Fibroblast of upper back skin (primary cell): ENCODE measurements at regions not wholly inside any gene's neighbourhood (a gene's known extent, or its start where the extent isn't known, plus 50 kb on each side); places are given as distances from the start of the nearest gene placed in this dataset.
"Not testable (repeated sequence)": the region's sequence is repeated elsewhere in the genome, so short reads cannot be mapped to it uniquely, and the experiment has no call there.

Experiments used
- DNase-seq: peaks from one replicate; pipeline ENCODE4 v3.0.0-alpha.2; 2013

DNA sequence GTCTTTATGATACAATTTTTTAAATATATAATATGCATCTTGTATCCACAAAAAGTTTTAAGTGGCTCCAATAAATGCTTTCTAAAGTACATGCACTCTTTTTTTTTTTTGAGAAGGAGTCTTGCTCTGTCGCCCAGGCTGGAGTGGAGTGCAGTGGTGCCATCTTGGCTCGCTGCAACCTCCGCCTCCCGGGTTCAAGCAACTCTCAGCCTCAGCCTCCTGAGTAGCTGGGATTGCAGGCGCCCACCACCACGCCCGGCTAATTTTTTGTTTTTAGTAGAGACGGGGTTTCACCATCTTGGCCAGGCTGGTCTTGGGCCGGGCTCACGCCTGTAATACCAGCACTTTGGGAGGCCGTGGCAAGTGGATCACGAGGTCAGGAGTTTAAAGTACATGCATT lies 832.8 kb upstream of the MIR17HG start:
- not testable (repeated sequence) for DNase-seq

DNA sequence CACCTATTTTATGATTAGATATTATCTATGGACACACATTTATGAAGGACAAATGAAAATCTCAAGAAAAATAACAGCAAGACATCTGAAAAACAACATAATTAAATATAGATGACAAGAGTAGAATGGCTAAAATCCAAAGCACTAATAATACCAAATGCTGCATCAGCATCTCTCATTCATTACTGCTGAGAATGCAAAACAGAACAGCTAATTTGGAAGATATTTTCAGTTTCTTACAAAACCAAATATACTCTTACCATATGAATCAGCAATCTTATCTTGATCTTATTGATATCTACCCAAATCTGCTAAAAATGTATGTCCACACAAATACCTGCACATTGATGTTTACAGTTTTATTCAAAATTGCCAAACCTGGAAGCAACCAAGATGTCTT lies 829.1 kb upstream of the MIR17HG start:
- no peak for DNase-seq

DNA sequence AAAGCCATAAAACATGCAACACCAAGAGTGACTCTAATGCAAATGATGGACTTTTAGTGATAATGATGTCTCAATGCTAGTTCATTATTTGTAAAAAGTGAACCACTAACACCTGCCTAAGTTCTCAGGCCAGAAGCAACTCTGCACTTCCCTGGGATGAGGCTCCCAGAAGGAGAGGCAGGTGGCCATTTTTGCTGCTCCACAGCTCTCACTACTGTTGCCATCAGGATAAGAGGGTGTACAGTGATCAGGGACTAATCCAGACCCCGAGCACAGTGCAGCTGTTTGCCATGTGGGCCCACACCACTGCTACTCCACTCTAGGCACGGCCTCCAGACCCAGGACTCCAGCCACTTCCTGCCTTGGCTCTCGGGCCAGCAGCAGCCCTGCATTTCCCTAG lies 828.3 kb upstream of the MIR17HG start:
- no peak for DNase-seq

DNA sequence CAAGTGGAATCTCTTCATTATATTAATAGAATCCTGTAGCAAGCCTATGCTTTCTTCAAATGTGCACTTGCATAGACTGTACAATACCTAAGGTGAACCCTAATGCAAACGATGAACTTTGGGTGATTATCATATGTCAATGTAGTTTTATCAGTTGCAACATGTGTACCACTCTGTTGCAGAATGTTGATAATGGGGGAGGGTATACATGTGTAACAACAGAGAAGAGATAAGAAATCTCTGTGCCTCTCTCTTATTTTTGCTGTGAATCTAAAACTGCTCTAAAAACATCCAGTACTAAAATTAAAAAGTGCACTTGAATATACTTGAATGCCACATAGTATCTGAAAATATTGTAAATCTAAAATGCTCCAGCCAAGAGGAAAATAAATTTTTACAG lies 820.8 kb upstream of the MIR17HG start:
- no peak for DNase-seq

DNA sequence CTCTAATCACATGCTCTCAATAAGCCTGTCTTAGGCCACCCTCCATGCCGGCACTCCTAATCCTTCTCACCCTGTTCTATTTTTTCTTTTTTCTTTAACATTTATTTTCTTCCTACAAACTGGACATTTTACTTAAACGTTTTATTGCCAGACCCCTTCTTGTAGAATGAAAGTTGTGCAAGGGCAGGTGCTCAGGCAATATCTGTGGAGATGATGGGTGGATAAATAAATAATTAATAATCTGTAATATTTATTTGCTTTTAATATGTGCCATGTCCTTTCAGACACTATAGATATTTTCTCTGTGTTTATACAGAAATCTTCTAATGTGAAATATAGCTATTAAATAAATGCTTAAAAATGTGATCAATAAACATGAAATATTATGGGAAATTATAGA lies 815.7 kb upstream of the MIR17HG start:
- no peak for DNase-seq

DNA sequence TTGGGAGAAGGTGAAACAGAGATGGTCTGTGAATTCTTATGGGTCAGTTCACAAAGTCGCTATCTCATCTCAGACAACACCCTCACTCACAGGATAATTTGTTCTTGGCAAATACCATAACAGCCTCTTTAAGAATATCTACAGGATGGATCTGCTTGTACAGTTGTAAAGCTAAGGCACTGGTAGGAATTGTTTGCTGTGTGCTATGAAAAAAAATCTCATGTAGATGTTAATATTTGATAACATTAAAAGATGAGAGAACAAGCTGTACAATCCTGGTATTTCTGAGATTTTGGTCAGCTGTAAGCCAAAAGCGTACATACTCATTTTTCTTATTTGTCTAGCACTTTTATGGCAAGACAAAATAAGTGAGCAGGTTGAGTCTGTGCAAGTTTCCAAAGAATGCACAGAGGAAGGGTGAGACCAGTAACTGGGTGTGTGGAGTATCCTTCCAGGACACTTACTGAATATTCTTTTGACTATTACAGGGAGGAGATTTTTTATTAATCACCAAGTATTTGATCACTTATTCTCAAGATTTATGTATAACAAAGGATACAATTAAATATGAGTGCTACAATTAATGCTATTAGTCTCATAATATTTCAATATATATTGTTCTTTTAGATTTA lies 814.5 kb upstream of the MIR17HG start:
- no peak for DNase-seq

DNA sequence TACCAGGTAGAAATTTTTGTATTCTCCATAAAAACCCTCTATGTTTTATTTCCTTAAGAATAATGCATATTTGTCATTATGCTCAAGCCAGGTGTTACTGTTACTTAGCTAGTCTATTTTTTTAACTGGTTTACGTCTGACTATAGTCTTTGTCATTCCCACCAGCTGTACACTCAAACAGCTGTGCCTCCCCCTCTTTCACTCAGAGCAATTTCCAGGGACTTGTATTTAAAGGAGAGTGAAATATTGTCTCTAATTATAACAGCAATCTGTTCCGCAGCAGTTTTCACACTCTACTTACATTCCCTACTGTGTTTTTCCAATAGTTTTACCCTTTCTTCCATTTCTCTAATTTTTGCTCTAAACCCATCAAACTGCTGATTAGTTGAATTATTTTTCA lies 813.6 kb upstream of the MIR17HG start:
- DNase-seq: no peak

DNA sequence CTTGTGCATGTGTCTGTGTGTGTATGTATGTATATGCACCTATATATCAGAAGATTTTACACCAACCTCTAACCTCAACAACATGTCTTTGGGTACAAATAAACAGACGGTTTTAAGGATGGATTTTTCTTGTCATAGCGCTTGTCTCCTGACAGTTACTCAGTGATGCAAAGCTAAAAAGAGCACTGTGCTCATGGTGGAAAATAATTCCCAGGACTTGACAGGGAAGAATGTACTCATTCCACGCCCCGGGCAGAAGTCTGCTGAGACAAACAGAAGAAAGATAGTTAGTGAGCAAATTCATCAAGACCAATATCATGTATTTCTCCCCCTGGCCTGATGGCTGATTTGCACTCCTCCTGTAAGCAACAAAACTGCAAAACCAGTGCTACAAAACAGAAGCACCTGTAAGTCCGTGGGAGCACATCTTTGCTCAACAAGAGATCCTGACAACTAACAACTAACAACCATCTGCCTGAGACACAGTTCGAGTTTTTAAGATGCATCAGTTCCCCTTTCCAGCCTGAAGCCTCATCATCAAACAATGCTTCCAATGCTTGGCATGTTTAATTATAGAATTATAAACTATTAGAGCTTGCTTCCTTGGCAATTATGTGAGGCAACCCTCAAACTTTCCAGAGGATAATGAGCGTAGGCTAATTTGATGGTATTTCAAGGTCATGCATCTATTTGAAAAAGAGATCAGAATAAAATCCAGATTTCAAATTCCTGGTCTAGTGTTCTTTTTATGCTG lies 812.7 kb upstream of the MIR17HG start:
- DNase-seq: no peak

DNA sequence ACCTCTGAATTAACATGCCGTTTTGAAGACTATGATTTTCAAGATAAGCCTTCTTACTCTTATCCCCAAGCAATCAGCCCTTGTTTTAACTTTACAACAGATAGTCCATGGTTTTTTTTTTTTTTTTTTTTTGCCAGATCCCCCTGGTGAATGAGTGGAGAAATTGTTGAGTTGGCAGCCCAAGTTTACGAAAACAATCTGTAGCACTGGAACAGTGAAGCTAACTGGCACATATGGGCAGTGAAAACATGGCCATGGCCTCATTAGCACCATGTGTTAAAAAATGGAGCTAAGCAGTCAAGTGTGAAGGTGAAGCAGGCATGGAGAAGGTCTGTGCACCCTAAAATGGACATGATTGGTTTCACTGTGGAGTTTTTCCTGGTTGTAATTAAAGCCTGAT lies 812.1 kb upstream of the MIR17HG start:
- no peak for DNase-seq

DNA sequence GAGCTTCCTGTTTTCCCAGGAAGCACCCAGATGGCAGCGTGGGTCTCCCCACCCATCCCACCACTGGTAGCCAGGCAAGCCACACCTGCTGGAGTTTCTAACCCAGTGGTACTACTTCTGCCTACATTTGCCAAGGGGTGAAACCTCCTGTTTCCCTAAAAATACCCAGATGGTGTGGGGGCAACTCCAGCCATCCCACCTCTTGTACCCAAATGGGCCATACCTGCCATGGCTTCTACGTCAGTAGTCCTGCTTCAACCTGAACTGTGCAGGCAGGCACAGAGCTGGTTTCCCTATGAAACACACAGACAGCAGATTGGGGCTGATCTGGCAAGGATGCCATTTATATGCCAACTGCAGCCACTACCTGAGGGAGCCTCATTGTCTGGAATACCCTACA lies 809.4 kb upstream of the MIR17HG start:
- no peak for DNase-seq

DNA sequence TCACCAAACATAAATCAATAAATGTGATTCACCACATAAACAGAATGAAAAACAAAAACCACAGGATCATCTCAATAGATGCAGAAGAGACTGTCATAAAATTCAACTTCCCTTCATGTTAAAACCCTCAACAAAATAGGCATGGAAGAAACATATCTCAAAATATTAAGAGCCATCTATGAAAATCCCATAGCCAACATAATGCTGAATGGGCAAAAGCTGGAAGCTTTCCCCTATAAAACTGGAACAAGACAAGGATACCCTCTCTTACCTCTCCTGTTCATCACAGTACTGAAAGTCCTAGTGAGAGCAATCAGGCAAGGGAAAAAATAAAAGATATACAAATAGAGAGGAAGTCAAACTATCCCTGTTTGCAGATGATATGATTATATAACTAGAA lies 806.1 kb upstream of the MIR17HG start:
- DNase-seq: no peak

DNA sequence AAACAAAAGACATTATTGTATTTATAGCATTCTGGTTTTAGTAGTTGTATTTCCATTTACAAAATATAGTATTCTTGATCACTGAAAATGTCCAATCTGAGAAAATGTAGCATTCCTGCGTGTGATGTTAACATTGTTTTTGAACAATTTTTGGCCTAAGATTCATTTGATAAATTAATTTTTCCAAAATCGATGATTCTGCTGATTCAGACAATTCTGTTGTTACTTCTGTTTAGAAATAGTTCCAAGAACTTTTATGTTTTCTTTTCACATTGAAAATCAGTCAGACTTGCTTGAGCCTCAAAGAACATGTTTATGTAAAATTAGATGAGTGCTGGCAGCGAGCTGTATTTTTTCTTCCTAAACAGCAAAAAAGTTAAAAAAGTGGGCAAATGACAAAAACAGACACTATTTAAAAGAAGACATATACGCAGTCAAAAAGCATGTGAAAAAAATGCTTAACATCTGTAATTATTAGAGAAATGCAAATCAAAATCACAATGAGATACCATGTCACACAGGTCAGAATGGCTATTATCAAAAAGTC lies 804.5 kb upstream of the MIR17HG start:
- DNase-seq: no peak

DNA sequence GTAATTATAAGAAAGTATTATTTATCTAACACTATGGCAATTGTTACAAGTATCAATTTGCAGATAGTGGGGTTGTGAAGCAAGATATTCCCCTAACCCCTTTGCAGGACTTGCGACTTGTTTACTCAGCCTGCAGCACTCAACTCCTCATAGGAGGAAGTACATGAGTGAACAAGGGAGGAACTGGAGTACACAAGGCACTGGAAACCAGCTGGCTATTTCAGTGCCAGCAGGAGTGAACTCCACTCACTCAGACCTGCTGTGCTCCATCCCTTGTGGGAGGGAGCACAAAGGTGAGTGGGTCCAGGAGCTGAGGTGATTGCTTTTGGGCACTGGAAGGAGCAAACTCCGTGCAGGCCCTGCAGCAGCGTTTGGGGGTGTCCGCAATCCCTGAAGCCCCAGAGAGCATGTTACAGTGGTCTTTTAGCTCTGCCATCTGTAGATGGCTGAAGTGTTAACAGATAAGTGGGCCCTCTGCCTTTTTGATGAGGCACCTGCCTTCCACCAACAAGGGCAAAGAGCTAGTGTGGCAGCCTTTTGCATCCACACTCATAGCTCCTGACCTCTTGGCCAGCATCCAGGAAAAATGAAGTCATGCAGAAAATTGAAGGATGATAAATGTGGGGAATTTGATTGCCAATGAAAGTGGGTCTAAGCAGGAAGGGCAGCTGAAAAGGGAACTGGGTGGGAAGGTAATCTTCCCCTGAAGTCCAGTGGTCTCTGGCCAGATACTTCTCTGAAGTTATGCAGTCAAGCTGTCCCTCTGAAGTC lies 802.2 kb upstream of the MIR17HG start:
- DNase-seq: no peak

DNA sequence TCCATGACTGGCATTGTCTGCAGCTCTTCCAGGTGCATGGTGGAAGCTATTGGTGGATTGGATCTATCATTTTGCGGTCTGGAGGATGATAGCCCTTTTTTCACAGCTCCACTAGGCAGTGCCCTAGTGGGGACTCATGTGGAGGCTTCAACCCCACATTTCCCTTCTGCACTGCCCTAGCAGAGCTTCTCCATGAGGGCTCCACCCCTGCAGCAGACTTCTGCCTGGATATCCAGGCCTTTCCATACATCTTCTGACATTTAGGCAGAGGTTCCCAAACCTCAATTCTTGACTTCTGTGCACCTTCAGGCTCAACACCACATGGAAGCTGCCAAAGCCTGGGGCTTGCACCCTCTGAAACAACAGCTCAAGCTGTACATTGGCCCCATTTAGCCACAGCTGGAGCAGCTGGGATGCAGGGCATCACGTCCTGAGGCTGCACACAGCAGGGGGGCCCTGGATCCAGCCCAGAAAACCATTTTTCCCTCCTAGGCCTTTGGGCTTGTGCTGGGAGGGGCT lies 800.2 kb upstream of the MIR17HG start:
- no peak for DNase-seq

DNA sequence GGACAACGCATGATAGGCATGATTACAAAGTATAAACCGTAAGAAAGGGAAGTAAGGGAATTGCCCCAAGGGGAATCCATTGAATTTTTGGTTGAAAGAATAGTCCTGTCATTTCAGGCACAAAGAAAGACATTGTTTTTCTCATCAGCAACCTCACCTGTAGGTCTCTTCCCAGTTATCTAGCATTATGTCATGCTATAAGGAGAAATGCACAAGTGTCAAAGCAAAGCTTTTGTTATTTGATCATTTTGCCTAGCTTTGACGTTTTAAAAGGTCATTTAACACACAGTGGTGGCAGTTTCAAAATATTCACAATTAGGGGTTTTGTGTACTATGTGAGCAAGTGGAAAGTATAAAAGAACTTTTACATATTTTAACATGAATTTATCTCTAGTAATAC lies 796.2 kb upstream of the MIR17HG start:
- no peak for DNase-seq

DNA sequence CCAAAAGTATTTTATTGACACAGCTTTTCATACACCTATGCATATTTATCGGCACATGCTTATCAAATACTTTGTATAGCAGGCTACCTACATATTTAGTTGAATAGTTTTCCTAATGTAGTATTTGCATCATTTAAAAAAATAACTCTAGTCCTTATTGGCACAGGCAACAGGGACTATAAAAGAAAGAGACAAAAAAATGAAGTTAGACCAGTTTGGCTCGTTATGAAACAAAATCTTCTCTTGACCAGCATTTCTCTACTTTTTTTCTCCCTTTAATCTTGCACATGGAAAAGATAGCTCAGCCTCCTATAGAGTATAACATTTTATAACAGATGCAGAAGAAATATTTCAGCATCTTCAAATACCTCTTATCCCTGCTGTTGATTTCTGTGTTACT lies 794.8 kb upstream of the MIR17HG start:
- no peak for DNase-seq

DNA sequence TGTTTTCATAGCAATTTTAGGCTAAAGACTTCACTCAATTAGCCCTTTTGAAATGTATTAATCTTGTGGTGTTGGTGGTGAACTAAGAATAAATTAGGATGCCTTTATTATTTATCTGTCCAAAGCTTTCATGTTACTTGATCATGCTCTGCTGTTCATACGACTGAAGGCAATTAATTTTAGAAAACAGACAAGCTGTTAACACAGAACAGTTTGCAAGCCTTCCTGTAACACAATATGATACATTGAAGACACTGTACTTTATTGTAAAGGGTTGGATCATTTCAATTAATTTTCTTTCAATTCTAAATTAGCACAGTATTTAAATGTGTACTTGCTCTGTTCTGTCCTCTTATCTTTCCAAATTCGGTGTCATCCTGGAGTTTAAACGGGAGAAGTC lies 794.3 kb upstream of the MIR17HG start:
- no peak for DNase-seq

DNA sequence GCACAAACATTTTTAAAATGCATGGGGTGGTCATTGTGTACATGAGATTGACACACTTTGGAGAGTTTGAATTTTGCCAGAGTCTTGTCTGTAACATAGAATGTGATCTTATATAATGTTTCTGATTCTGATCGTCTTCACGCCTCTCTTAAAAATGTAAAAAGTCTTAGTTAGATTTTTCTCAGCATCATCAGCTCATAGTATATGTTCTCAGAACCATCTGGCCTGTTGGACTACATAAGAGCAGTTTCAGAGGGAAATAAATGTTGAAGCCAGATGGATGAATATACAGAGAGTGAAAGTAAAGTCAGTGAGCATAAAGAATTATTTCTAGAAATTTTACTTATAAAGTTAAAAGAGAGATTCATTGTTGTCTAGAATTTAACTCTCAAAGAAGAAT lies 789.9 kb upstream of the MIR17HG start:
- DNase-seq: no peak

DNA sequence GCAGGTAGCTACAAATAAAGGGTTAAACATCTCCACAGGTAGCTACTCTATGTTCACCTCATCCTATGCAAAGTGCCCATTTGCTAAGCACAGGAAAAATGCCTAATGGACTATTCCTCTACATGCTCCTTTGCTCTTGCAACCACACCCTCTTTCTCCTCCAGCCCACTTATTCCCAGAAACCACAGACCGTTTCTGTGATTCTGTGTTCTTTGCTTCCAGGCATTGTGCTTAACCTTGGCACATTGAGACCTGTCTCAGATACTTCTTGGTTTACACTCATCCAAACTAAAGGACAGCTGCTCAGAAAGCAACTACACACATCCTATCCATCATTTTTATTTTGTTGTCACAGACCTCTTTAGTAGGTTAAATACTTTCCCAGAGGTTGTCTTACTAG lies 785.0 kb upstream of the MIR17HG start:
- no peak for DNase-seq

DNA sequence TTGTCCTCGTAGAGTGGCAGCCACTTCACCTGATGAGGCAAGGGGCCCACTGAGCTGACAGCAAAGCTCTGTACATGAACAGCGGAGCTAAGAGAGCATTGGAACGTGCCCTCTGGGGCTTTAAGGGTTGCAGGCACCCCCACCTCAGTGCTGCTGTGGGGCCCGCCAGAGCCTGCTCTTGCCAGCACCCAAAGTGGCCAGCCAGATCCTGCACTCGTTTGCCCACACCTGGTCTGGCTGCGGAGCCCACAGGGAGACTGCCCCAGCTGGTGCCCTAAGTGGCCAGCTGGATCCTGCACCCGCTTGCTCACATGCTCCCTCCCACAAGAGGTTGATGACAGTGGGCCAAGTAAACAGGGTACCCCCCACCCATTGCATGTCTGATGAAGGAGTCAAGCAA lies 783.4 kb upstream of the MIR17HG start:
- no peak for DNase-seq

DNA sequence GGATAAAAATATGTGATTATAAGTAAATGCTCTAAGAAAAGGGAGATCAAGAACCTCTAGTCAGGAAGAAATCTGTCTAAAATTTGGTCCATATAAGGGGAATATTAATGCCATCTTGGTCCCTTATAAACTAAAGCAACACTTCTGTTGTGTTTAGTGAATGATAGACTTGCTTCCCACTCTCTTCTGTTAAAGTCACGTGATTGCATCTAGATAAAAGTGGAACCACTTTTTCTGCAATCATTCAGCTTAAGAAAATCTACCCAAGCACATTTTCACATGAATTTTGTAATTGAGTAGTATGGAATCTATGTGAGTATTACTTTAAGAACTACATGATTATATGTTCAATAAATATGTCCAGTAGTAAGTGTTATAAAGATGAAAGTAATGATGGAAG lies 782.9 kb upstream of the MIR17HG start:
- no peak for DNase-seq

DNA sequence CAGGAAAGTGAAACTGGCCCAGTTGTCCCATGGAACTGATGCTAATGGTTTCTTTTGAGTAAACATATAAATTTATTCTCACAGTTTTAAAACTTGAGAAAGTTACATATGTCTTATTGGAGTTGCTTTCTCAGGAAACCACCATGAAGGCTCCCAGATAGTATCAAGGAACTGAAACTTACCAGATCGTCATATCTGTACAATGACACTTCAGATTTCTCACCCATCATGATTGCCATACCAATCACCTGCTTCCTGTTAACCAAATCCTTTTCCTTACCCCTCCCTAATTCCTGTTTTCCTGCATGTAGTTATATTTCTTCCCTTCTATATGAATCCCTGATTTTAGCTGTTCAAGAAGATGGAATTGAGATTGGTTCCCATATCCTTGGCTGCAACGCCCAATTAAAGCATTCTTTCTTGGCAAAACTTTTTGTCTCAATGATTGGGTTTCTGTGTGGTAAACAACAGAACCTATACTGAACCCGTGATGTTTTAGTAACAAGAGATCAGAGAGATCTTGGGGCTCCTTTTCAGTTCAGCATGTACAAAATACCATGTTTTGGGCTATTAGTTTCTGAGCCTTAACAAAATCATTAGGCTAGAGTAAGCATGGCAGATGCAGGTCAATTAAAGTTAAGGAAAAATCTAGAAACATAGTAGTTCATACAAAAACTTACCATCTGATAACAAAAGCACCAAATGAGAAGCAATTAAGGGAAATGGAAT lies 781.3 kb upstream of the MIR17HG start:
- DNase-seq: no peak

DNA sequence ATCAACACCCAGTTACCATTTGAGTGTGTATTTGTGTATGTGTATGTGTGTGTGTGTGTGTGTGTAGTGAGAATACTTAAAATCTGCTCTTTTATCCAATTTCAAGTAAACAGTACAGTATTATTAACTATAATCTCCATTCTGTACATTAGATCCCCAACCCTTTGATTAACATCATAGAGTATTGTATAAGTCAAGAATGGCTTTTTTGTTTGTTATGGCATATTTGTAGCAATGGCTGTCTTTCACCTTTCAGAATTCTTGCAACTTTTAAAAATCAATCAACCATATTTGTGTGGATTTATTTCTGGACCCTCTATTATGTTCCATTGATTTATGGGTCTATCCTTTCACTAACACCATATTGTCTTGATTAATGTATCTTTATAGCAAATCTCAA lies 779.3 kb upstream of the MIR17HG start:
- no peak for DNase-seq
